ENCODE measurements at regions not wholly inside any gene's neighbourhood (a gene's known extent, or its start where the extent isn't known, plus 50 kb on each side); places are given as distances from the start of the nearest gene placed in this dataset.

DNA sequence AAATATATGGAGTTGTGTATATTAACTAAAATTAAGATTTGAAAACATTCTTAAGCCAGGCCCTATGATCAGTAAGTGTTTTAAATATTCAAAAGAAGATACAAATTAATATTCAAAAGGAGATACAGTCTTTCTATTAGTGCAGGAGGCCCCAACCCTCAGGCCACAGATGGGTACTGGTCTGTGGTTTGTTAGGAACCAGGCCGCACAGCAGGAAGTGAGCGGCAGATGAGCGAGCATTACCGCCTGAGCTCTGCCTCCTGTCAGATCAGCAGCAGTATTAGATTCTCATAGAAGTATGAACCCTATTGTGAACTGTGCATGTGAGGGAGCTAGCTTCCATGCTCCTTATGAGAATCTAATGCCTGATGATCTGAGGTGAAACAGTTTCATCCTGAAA lies 232.9 kb downstream of the FOXO1 start:
- Histone ChIP-seq H3K4me3 (no peak overlapping the region), H3K9me2 (ENCODE audit: insufficient read depth) (peaks cover 5% of the 10 kb centered on the region; the same call in 1 of the 2 replicates), H3K4me2 (no peak overlapping the region), H2AFZ (no peak overlapping the region), H3K4me1 (ENCODE audit: insufficient read depth) (no peaks in the 10 kb centered on the region), H3K27me3 (ENCODE audit: insufficient read depth) (no peaks in the 10 kb centered on the region), H3K36me3 (ENCODE audit: insufficient read depth) (no peaks in the 10 kb centered on the region), H3K27ac (ENCODE audit: low read depth) (no peak overlapping the region), H4K20me1 (replicated peaks; ENCODE audit: insufficient read depth) (no peaks in the 10 kb centered on the region), H3F3A (replicated peaks; ENCODE audit: low read depth) (no peaks in the 10 kb centered on the region), H3K79me2 (replicated peaks; ENCODE audit: insufficient read depth) (no peaks in the 10 kb centered on the region)
- Mint-ChIP-seq H3K27me3 (ENCODE audit: insufficient read depth, low read depth, poor library complexity) (no peaks in the 10 kb centered on the region), H3K27ac (no peak overlapping the region), H3K4me3 (no peak overlapping the region), H3K4me1 (peaks cover 7% of the 10 kb centered on the region), H3K9me3 (peaks cover 16% of the 10 kb centered on the region), H3K36me3 (ENCODE audit: low read depth) (peaks cover 7% of the 10 kb centered on the region; the same call in 1 of the 3 replicates)
- TF ChIP-seq ZNF114 (CRISPR knock-in tag; IDR thresholded peaks at IDR 0.05) (no peak), EZH2phosphoT487 (IDR thresholded peaks at IDR 0.05; ENCODE audit: unreplicated experiment) (no peak), POLR2AphosphoS5 (IDR thresholded peaks at IDR 0.05; ENCODE audit: low read depth) (no peak), JUNB (IDR thresholded peaks at IDR 0.05; ENCODE audit: unreplicated experiment) (no peak), ZNF331 (CRISPR knock-in tag; IDR thresholded peaks at IDR 0.05; ENCODE audit: low read depth) (no peak), NANOG (IDR thresholded peaks at IDR 0.05; ENCODE audit: borderline replicate concordance) (no peak), CREB1 (CRISPR knock-in tag; IDR thresholded peaks at IDR 0.05; ENCODE audit: low read depth) (no peak), EZH2 (IDR thresholded peaks at IDR 0.05; ENCODE audit: low read depth, unreplicated experiment) (no peak), STAT1 (IDR thresholded peaks at IDR 0.05; ENCODE audit: unreplicated experiment) (no peak)
- TF ChIP-seq, protein P1, sequence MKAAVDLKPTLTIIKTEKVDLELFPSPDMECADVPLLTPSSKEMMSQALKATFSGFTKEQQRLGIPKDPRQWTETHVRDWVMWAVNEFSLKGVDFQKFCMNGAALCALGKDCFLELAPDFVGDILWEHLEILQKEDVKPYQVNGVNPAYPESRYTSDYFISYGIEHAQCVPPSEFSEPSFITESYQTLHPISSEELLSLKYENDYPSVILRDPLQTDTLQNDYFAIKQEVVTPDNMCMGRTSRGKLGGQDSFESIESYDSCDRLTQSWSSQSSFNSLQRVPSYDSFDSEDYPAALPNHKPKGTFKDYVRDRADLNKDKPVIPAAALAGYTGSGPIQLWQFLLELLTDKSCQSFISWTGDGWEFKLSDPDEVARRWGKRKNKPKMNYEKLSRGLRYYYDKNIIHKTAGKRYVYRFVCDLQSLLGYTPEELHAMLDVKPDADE (IDR thresholded peaks at IDR 0.05): no peak
- TF ChIP-seq, protein P2, sequence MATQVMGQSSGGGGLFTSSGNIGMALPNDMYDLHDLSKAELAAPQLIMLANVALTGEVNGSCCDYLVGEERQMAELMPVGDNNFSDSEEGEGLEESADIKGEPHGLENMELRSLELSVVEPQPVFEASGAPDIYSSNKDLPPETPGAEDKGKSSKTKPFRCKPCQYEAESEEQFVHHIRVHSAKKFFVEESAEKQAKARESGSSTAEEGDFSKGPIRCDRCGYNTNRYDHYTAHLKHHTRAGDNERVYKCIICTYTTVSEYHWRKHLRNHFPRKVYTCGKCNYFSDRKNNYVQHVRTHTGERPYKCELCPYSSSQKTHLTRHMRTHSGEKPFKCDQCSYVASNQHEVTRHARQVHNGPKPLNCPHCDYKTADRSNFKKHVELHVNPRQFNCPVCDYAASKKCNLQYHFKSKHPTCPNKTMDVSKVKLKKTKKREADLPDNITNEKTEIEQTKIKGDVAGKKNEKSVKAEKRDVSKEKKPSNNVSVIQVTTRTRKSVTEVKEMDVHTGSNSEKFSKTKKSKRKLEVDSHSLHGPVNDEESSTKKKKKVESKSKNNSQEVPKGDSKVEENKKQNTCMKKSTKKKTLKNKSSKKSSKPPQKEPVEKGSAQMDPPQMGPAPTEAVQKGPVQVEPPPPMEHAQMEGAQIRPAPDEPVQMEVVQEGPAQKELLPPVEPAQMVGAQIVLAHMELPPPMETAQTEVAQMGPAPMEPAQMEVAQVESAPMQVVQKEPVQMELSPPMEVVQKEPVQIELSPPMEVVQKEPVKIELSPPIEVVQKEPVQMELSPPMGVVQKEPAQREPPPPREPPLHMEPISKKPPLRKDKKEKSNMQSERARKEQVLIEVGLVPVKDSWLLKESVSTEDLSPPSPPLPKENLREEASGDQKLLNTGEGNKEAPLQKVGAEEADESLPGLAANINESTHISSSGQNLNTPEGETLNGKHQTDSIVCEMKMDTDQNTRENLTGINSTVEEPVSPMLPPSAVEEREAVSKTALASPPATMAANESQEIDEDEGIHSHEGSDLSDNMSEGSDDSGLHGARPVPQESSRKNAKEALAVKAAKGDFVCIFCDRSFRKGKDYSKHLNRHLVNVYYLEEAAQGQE (IDR thresholded peaks at IDR 0.05; ENCODE audit: unreplicated experiment): no peak
- TF ChIP-seq, protein P3, sequence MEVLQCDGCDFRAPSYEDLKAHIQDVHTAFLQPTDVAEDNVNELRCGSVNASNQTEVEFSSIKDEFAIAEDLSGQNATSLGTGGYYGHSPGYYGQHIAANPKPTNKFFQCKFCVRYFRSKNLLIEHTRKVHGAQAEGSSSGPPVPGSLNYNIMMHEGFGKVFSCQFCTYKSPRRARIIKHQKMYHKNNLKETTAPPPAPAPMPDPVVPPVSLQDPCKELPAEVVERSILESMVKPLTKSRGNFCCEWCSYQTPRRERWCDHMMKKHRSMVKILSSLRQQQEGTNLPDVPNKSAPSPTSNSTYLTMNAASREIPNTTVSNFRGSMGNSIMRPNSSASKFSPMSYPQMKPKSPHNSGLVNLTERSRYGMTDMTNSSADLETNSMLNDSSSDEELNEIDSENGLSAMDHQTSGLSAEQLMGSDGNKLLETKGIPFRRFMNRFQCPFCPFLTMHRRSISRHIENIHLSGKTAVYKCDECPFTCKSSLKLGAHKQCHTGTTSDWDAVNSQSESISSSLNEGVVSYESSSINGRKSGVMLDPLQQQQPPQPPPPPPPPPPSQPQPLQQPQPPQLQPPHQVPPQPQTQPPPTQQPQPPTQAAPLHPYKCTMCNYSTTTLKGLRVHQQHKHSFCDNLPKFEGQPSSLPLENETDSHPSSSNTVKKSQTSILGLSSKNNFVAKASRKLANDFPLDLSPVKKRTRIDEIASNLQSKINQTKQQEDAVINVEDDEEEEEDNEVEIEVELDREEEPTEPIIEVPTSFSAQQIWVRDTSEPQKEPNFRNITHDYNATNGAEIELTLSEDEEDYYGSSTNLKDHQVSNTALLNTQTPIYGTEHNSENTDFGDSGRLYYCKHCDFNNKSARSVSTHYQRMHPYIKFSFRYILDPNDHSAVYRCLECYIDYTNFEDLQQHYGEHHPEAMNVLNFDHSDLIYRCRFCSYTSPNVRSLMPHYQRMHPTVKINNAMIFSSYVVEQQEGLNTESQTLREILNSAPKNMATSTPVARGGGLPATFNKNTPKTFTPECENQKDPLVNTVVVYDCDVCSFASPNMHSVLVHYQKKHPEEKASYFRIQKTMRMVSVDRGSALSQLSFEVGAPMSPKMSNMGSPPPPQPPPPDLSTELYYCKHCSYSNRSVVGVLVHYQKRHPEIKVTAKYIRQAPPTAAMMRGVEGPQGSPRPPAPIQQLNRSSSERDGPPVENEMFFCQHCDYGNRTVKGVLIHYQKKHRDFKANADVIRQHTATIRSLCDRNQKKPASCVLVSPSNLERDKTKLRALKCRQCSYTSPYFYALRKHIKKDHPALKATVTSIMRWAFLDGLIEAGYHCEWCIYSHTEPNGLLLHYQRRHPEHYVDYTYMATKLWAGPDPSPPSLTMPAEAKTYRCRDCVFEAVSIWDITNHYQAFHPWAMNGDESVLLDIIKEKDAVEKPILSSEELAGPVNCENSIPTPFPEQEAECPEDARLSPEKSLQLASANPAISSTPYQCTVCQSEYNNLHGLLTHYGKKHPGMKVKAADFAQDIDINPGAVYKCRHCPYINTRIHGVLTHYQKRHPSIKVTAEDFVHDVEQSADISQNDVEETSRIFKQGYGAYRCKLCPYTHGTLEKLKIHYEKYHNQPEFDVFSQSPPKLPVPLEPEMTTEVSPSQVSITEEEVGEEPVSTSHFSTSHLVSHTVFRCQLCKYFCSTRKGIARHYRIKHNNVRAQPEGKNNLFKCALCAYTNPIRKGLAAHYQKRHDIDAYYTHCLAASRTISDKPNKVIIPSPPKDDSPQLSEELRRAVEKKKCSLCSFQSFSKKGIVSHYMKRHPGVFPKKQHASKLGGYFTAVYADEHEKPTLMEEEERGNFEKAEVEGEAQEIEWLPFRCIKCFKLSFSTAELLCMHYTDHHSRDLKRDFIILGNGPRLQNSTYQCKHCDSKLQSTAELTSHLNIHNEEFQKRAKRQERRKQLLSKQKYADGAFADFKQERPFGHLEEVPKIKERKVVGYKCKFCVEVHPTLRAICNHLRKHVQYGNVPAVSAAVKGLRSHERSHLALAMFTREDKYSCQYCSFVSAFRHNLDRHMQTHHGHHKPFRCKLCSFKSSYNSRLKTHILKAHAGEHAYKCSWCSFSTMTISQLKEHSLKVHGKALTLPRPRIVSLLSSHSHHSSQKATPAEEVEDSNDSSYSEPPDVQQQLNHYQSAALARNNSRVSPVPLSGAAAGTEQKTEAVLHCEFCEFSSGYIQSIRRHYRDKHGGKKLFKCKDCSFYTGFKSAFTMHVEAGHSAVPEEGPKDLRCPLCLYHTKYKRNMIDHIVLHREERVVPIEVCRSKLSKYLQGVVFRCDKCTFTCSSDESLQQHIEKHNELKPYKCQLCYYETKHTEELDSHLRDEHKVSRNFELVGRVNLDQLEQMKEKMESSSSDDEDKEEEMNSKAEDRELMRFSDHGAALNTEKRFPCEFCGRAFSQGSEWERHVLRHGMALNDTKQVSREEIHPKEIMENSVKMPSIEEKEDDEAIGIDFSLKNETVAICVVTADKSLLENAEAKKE (CRISPR knock-in tag; IDR thresholded peaks at IDR 0.05): no peak
- TF ChIP-seq, protein P4, sequence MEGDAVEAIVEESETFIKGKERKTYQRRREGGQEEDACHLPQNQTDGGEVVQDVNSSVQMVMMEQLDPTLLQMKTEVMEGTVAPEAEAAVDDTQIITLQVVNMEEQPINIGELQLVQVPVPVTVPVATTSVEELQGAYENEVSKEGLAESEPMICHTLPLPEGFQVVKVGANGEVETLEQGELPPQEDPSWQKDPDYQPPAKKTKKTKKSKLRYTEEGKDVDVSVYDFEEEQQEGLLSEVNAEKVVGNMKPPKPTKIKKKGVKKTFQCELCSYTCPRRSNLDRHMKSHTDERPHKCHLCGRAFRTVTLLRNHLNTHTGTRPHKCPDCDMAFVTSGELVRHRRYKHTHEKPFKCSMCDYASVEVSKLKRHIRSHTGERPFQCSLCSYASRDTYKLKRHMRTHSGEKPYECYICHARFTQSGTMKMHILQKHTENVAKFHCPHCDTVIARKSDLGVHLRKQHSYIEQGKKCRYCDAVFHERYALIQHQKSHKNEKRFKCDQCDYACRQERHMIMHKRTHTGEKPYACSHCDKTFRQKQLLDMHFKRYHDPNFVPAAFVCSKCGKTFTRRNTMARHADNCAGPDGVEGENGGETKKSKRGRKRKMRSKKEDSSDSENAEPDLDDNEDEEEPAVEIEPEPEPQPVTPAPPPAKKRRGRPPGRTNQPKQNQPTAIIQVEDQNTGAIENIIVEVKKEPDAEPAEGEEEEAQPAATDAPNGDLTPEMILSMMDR (conservative IDR thresholded peaks at IDR 0.05; ENCODE audit: low read depth in 2 of 2): no peak
- DNase-seq (ENCODE audit: low spot score) (no peak), ATAC-seq (no peak)

Measured in GM23338 (cell line).